Gastroesophageal sphincter (tissue), 3 donors: ENCODE measurements at regions not wholly inside any gene's neighbourhood (a gene's known extent, or its start where the extent isn't known, plus 50 kb on each side); places are given as distances from the start of the nearest gene placed in this dataset.

Source experiments
- EP300 ChIP-seq: sonication (generic); formaldehyde crosslinking; IDR thresholded peaks from one replicate; pipeline ENCODE4 v1.6.1; 2017; ENCODE audit warnings: antibody characterized with exemption, mild to moderate bottlenecking
- POLR2A ChIP-seq, 2 donors: fragments of 450-650 bp; IDR thresholded peaks; one replicate each; pipeline ENCODE4 v1.6.1; 2017; ENCODE audit warnings: antibody characterized with exemption in 2 of 2, mild to moderate bottlenecking in 2 of 2, moderate library complexity in 1 of 2
- TF ChIP-seq, protein P1 (sequence below), 4 experiments: fragments of 200-600 bp in 2 of 4; fragments of 450-650 bp in 2 of 4; sonication (generic) in 1 of 4; IDR thresholded peaks; one replicate each; pipeline ENCODE4 v1.5.1; 2017 to 2019; ENCODE audit warnings: antibody characterized with exemption in 4 of 4, mild to moderate bottlenecking in 2 of 4, moderate library complexity in 2 of 4

DNA sequence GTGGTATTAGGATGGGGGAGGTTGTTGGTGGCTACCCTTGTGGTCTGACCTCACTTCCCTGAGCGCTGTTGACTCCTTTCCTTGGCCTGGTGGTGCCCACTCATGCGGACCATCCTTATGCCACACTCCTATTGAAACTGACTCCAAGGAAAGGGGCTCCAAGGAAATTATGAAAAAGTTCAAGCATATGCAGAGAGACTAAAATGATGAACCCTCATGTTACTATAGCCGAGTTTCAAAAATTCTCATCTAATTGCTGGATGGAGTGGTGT is 75.0 kb upstream of the CALM2 start:
- TF ChIP-seq, protein P1, sequence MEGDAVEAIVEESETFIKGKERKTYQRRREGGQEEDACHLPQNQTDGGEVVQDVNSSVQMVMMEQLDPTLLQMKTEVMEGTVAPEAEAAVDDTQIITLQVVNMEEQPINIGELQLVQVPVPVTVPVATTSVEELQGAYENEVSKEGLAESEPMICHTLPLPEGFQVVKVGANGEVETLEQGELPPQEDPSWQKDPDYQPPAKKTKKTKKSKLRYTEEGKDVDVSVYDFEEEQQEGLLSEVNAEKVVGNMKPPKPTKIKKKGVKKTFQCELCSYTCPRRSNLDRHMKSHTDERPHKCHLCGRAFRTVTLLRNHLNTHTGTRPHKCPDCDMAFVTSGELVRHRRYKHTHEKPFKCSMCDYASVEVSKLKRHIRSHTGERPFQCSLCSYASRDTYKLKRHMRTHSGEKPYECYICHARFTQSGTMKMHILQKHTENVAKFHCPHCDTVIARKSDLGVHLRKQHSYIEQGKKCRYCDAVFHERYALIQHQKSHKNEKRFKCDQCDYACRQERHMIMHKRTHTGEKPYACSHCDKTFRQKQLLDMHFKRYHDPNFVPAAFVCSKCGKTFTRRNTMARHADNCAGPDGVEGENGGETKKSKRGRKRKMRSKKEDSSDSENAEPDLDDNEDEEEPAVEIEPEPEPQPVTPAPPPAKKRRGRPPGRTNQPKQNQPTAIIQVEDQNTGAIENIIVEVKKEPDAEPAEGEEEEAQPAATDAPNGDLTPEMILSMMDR (IDR thresholded peaks at IDR 0.05) = no peak
- TF ChIP-seq EP300 = no peak
- no peak for TF ChIP-seq POLR2A (IDR thresholded peaks at IDR 0.05)
